H1 (cell line): ENCODE measurements at regions not wholly inside any gene's neighbourhood (a gene's known extent, or its start where the extent isn't known, plus 50 kb on each side); places are given as distances from the start of the nearest gene placed in this dataset.

Source experiments
- CTCF ChIA-PET: fragments of 300-600 bp; sonication (Branson Sonifier 250); formaldehyde crosslinking; loops from one replicate; lab custom pipeline; 2021; ENCODE audit not compliant: partially characterized antibody; lab: Charles Lee
- POLR2A ChIA-PET: fragments of 300-600 bp; sonication (Branson Sonifier 250); formaldehyde crosslinking; loops from one replicate; lab custom pipeline; 2021; ENCODE audit warnings: inconsistent platforms; ENCODE audit not compliant: partially characterized antibody; lab: Charles Lee
- DNase-seq, 2 experiments: peaks; one replicate each; pipeline versions ENCODE4 v3.0.0 to v3.0.0-alpha.2; 2010 to 2022; ENCODE audit warnings: low spot score in 2 of 2, low read depth in 1 of 2, mixed read lengths in 1 of 2
- FAIRE-seq: peaks from 2 replicates; lab custom pipeline; 2011; peaks lifted over from hg19 to GRCh38; lab: Jason Lieb, UNC
- H2AFZ ChIP-seq: 2 replicates; pipeline ENCODE4 v1.8.1; 2012; ENCODE audit warnings: low read length, inconsistent platforms
- H2AK5ac ChIP-seq: 2 replicates; pipeline ENCODE4 v1.6.1; 2013; ENCODE audit warnings: low read depth, low read length
- H2BK120ac ChIP-seq: replicated peaks from 2 replicates; pipeline ENCODE3; 2013; ENCODE audit warnings: low read depth, low read length, inconsistent platforms
- H2BK12ac ChIP-seq: 2 replicates; pipeline ENCODE4 v1.6.1; 2013; ENCODE audit warnings: low read depth, low read length
- H2BK15ac ChIP-seq: 2 replicates; pipeline ENCODE4 v1.6.1; 2013; ENCODE audit warnings: low read length
- H2BK20ac ChIP-seq: 2 replicates; pipeline ENCODE4 v1.6.1; 2013; ENCODE audit warnings: low read length
- H2BK5ac ChIP-seq: 2 replicates; pipeline ENCODE4 v1.6.1; 2013; ENCODE audit warnings: low read depth, low read length
- H3K14ac ChIP-seq: 2 replicates; pipeline ENCODE4 v1.6.1; 2013; ENCODE audit warnings: inconsistent platforms; ENCODE audit not compliant: insufficient read length
- H3K18ac ChIP-seq: 2 replicates; pipeline ENCODE4 v1.6.1; 2013; ENCODE audit warnings: low read length; ENCODE audit errors: extremely low read depth
- H3K23ac ChIP-seq: 2 replicates; pipeline ENCODE4 v1.6.1; 2013; ENCODE audit warnings: inconsistent platforms; ENCODE audit not compliant: insufficient read length
- H3K23me2 ChIP-seq: 2 replicates; pipeline ENCODE4 v1.6.1; 2013; ENCODE audit warnings: low read depth, low read length
- H3K27ac ChIP-seq: 2 replicates; pipeline ENCODE4 v1.6.1; 2011; ENCODE audit warnings: low read depth, low read length, inconsistent platforms
- H3K27me3 ChIP-seq, 4 experiments: replicated peaks in 1 of 4; 1 replicate in 1 of 4; 2 replicates in 3 of 4; pipeline versions ENCODE4 v1.6.1 to v1.8.1; 2011 to 2013; ENCODE audit warnings: low read length in 3 of 4, mild to moderate bottlenecking in 3 of 4, inconsistent platforms in 2 of 4, mixed read lengths in 2 of 4, moderate library complexity in 1 of 4; ENCODE audit not compliant: control insufficient read depth in 3 of 4, insufficient read depth in 3 of 4; ENCODE audit errors: extremely low read depth in 1 of 4
- H3K36me3 ChIP-seq, 4 experiments: 2 replicates each; pipeline versions ENCODE4 v1.6.1 to v1.8.1; 2011 to 2013; ENCODE audit warnings: mild to moderate bottlenecking in 4 of 4, low read length in 3 of 4, moderate library complexity in 2 of 4, control low read depth in 1 of 4, inconsistent platforms in 1 of 4; ENCODE audit not compliant: insufficient read depth in 4 of 4, control insufficient read depth in 2 of 4
- H3K4ac ChIP-seq: replicated peaks from 2 replicates; pipeline ENCODE3; 2013; ENCODE audit warnings: low read length, low read depth, mixed read lengths, inconsistent platforms; ENCODE audit not compliant: insufficient read length
- H3K4me1 ChIP-seq, 4 experiments: replicated peaks in 1 of 4; 1 replicate in 1 of 4; 2 replicates in 3 of 4; pipeline versions ENCODE4 v1.6.1 to v1.8.1; 2011 to 2013; ENCODE audit warnings: low read length in 3 of 4, inconsistent platforms in 2 of 4, mixed read lengths in 1 of 4; ENCODE audit not compliant: insufficient read depth in 4 of 4, control insufficient read depth in 3 of 4
- H3K4me2 ChIP-seq, 2 experiments: 2 replicates each; pipeline versions ENCODE4 v1.6.1 to v1.8.1; 2011 to 2013; ENCODE audit warnings: low read depth in 2 of 2, low read length in 2 of 2, control low read depth in 1 of 2, inconsistent platforms in 1 of 2, mild to moderate bottlenecking in 1 of 2; ENCODE audit not compliant: insufficient read depth in 1 of 2
- H3K4me3 ChIP-seq, 4 experiments: fragments of 200-600, 300-600 bp in 1 of 4; sonication (generic), shearing (Covaris generic), sonication (Bioruptor Twin) in 1 of 4; 2 replicates each; pipeline versions ENCODE4 v1.5.1 to v1.8.1; 2011 to 2016; ENCODE audit warnings: low read length in 4 of 4, low read depth in 3 of 4, control low read depth in 2 of 4, inconsistent platforms in 2 of 4, mild to moderate bottlenecking in 2 of 4, mixed read lengths in 1 of 4, moderate library complexity in 1 of 4; ENCODE audit not compliant: insufficient read depth in 2 of 4; ENCODE audit errors: extremely low read depth in 1 of 4
- H3K56ac ChIP-seq: replicated peaks from 2 replicates; pipeline ENCODE3; 2013; ENCODE audit warnings: low read depth, mild to moderate bottlenecking, mixed read lengths, low read length, inconsistent platforms; ENCODE audit not compliant: insufficient read length
- H3K79me1 ChIP-seq: 2 replicates; pipeline ENCODE4 v1.6.1; 2013; ENCODE audit warnings: low read depth, low read length, control low read depth
- H3K79me2 ChIP-seq, 2 experiments: 2 replicates each; pipeline versions ENCODE4 v1.6.1 to v1.8.1; 2012 to 2013; ENCODE audit warnings: low read length in 2 of 2, mild to moderate bottlenecking in 2 of 2, inconsistent platforms in 1 of 2; ENCODE audit not compliant: insufficient read depth in 2 of 2, control insufficient read depth in 1 of 2
- H3K9ac ChIP-seq, 4 experiments: replicated peaks in 1 of 4; 1 replicate in 1 of 4; 2 replicates in 3 of 4; pipeline versions ENCODE4 v1.6.1 to v1.8.1; 2011 to 2013; ENCODE audit warnings: low read depth in 3 of 4, low read length in 3 of 4, control low read depth in 2 of 4, mild to moderate bottlenecking in 2 of 4, moderate library complexity in 2 of 4, inconsistent platforms in 1 of 4; ENCODE audit errors: extremely low read depth in 1 of 4
- H3K9me3 ChIP-seq, 2 experiments: 2 replicates each; pipeline versions ENCODE4 v1.6.1 to v1.8.1; 2012 to 2013; ENCODE audit warnings: mild to moderate bottlenecking in 2 of 2, moderate library complexity in 2 of 2, control low read depth in 1 of 2, inconsistent platforms in 1 of 2, low read depth in 1 of 2, low read length in 1 of 2, mixed read lengths in 1 of 2; ENCODE audit not compliant: insufficient read depth in 2 of 2
- H4K20me1 ChIP-seq, 2 experiments: replicated peaks in 1 of 2; 2 replicates each; pipeline versions ENCODE3 to v1.8.1; 2011 to 2013; ENCODE audit warnings: inconsistent platforms in 2 of 2, low read length in 2 of 2, mild to moderate bottlenecking in 1 of 2; ENCODE audit not compliant: insufficient read depth in 2 of 2, control insufficient read depth in 1 of 2
- H4K5ac ChIP-seq: 2 replicates; pipeline ENCODE4 v1.6.1; 2013; ENCODE audit warnings: low read length, low read depth, mixed read lengths, inconsistent platforms; ENCODE audit not compliant: insufficient read length
- H4K8ac ChIP-seq: 2 replicates; pipeline ENCODE4 v1.8.0; 2013; ENCODE audit warnings: mild to moderate bottlenecking, moderate library complexity, low read length, inconsistent platforms; ENCODE audit not compliant: insufficient read depth; ENCODE audit errors: extremely low read depth
- H4K91ac ChIP-seq: replicated peaks from 2 replicates; pipeline ENCODE3; 2013; ENCODE audit warnings: low read length, mixed read lengths, inconsistent platforms; ENCODE audit not compliant: insufficient read length
- SP4 ChIP-seq: IDR thresholded peaks from 2 replicates; pipeline ENCODE4 v1.6.1; 2012; ENCODE audit warnings: low read length, inconsistent platforms
- WGBS, 2 experiments: shearing (Covaris generic) in 1 of 2; methylation state at CpG; one replicate each; pipeline versions ENCODE4 v1.1.6 to v1.1.7; 2013 to 2015; ENCODE audit warnings: low lambda C conversion rate in 2 of 2, mixed read lengths in 2 of 2, inconsistent platforms in 1 of 2, low coverage in 1 of 2, missing lambda C conversion rate in 1 of 2; ENCODE audit not compliant: insufficient replicate concordance in 2 of 2, insufficient coverage in 1 of 2, insufficient read length in 1 of 2; ENCODE audit errors: extremely low coverage in 1 of 2, missing lambda C conversion rate in 1 of 2; 5-methylcytosine and 5-hydroxymethylcytosine counted together

DNA sequence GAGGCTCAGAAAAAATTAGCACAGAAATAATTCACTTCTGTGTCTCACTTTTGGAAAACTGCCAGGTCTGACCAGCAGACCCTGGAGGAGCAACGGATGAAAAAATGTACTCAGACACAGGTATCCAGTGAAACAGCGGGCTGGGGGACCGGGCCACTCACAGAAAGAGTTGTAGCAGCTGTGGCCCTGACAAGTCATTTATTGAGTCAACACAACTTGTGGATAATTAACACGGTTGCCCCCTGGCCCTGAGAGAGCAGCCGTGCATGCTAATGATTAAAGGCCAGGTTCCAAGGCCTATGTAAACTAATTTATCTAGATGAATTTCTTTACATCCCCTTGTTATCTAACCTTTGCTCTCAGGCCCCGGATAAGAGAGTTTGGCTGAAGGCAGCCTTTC lies 131.3 kb downstream of the AASDHPPT start:
- Histone ChIP-seq H2BK20ac (no peak overlapping the region), H4K5ac (no peak overlapping the region), H2BK120ac (no peak overlapping the region), H3K14ac (no peak overlapping the region), H3K18ac (no peak overlapping the region), H4K91ac (no peak overlapping the region), H3K27ac (no peak overlapping the region), H2BK15ac (no peak overlapping the region), H2AK5ac (no peak overlapping the region), H3K4me1 (no peaks in the 10 kb centered on the region), H3K9ac (no peak overlapping the region), H2BK5ac (no peak overlapping the region), H2BK12ac (no peak overlapping the region), H2AFZ (no peak overlapping the region), H3K4me2 (no peak overlapping the region), H3K9me3 (no peaks in the 10 kb centered on the region), H3K4me3 (no peak overlapping the region), H4K20me1 (no peaks in the 10 kb centered on the region), H4K8ac (no peak overlapping the region), H3K23ac (no peak overlapping the region), H3K23me2 (no peaks in the 10 kb centered on the region), H3K56ac (no peak overlapping the region), H3K27me3 (no peaks in the 10 kb centered on the region), H3K4ac (no peak overlapping the region), H3K36me3 (no peaks in the 10 kb centered on the region), H3K79me1 (no peaks in the 10 kb centered on the region), H3K79me2 (no peaks in the 10 kb centered on the region)
- DNase-seq (no peak), FAIRE-seq (no peak)
- ChIA-PET POLR2A (no interaction called here), CTCF (interaction anchor here (1.4 kb wide), 1 partner anchor 16 kb away, joined by 3 read pairs; no protein-coding TSS in a partner anchor)
- 89% methylated on average over 6 of the region's 6 CpGs; no CpG with 5 or more reads in 1 of the 2 experiments for WGBS, 2 experiments
- no peak for TF ChIP-seq SP4
